K562 (cell line): ENCODE measurements at regions not wholly inside any gene's neighbourhood (a gene's known extent, or its start where the extent isn't known, plus 50 kb on each side); places are given as distances from the start of the nearest gene placed in this dataset.

Source experiments
- ARHGAP35 ChIP-seq: fragments of 450-650 bp; IDR thresholded peaks from 2 replicates; pipeline ENCODE4 v1.6.1; 2018; ENCODE audit not compliant: partially characterized antibody
- CBX2 ChIP-seq: fragments of 200-600 bp; sonication (generic); IDR thresholded peaks from one replicate; pipeline ENCODE4 v1.6.1; 2012; ENCODE audit warnings: mild to moderate bottlenecking, low read length, inconsistent platforms; ENCODE audit not compliant: insufficient read depth, poor library complexity, severe bottlenecking
- CSDE1 ChIP-seq, 2 experiments: fragments of 450-650 bp; IDR thresholded peaks; 2 replicates each; pipeline ENCODE4 v1.6.1; 2016; ENCODE audit warnings: mild to moderate bottlenecking in 1 of 2
- CXXC5 ChIP-seq: fragments of 250-450 bp; sonication (Bioruptor Pico); IDR thresholded peaks from 2 replicates; pipeline ENCODE4 v1.8.0; 2022; ENCODE audit warnings: inconsistent platforms, mild to moderate bottlenecking, moderate library complexity
- ESRRB ChIP-seq: fragments of 250-450 bp; sonication (Bioruptor Pico); IDR thresholded peaks from 2 replicates; pipeline ENCODE4 v1.5.0; 2020; ENCODE audit warnings: mild to moderate bottlenecking, moderate library complexity, borderline replicate concordance
- GATA2 ChIP-seq: sonication (generic); formaldehyde crosslinking; IDR thresholded peaks from 2 replicates; pipeline ENCODE4 v1.4.0; 2020; ENCODE audit warnings: mild to moderate bottlenecking, missing genetic modification reagents
- GATAD2B ChIP-seq: fragments of 450-650 bp; IDR thresholded peaks from 2 replicates; pipeline ENCODE4 v1.6.1; 2017; ENCODE audit warnings: mild to moderate bottlenecking, borderline replicate concordance
- HDAC6 ChIP-seq: IDR thresholded peaks from 2 replicates; pipeline ENCODE4 v1.6.1; 2012; ENCODE audit warnings: low read depth, mild to moderate bottlenecking, control low read depth, inconsistent platforms, low read length, moderate library complexity
- NBN ChIP-seq: fragments of 450-650 bp; IDR thresholded peaks from 2 replicates; pipeline ENCODE4 v1.6.1; 2016; ENCODE audit warnings: low read depth, mild to moderate bottlenecking
- NCOA6 ChIP-seq: fragments of 450-650 bp; IDR thresholded peaks from 2 replicates; pipeline ENCODE4 v1.6.1; 2017; ENCODE audit warnings: mild to moderate bottlenecking
- SRF ChIP-seq, 2 experiments: fragments of 250-450, 450-650 bp in 1 of 2; sonication (Bioruptor Pico) in 1 of 2; sonication (generic) in 1 of 2; formaldehyde crosslinking; IDR thresholded peaks; 2 replicates each; pipeline versions ENCODE4 v1.5.0 to v1.5.1; 2020 to 2022; ENCODE audit warnings: mild to moderate bottlenecking in 1 of 2, missing genetic modification reagents in 1 of 2
- ZNF124 ChIP-seq: sonication (generic); formaldehyde crosslinking; IDR thresholded peaks from 2 replicates; pipeline ENCODE4 v1.8.1; 2022; ENCODE audit warnings: missing genetic modification reagents
- ZNF140 ChIP-seq: fragments of 250-450 bp; sonication (Bioruptor Pico); IDR thresholded peaks from 2 replicates; pipeline ENCODE4 v1.8.0; 2021; ENCODE audit warnings: moderate library complexity, mild to moderate bottlenecking, inconsistent platforms
- ZNF23 ChIP-seq: fragments of 250-450 bp; sonication (Bioruptor Pico); IDR thresholded peaks from 2 replicates; pipeline ENCODE4 v1.4.0; 2020; ENCODE audit warnings: mild to moderate bottlenecking
- ZNF551 ChIP-seq: fragments of 250-450 bp; sonication (Bioruptor Pico); IDR thresholded peaks from 2 replicates; pipeline ENCODE4 v1.5.0; 2021; ENCODE audit warnings: mild to moderate bottlenecking, moderate library complexity
- ZNF76 ChIP-seq: fragments of 250-450 bp; sonication (Bioruptor Pico); IDR thresholded peaks from 2 replicates; pipeline ENCODE4 v1.4.0; 2020; ENCODE audit warnings: mild to moderate bottlenecking, moderate library complexity, borderline replicate concordance
- TF ChIP-seq, protein P1 (sequence below): fragments of 250-450 bp; sonication (Bioruptor Pico); IDR thresholded peaks from 2 replicates; pipeline ENCODE4 v1.5.1; 2021; ENCODE audit warnings: mild to moderate bottlenecking
- TF ChIP-seq, protein P2 (sequence below): fragments of 450-650 bp; IDR thresholded peaks from 2 replicates; pipeline ENCODE4 v1.6.1; 2016; ENCODE audit warnings: mild to moderate bottlenecking
- TF ChIP-seq, protein P3 (sequence below), 3 experiments: fragments of 200-800 bp in 1 of 3; fragments of 250-450 bp in 1 of 3; fragments of 450-650 bp in 1 of 3; sonication (Bioruptor Pico) in 1 of 3; sonication (Bioruptor generic) in 1 of 3; formaldehyde crosslinking in 1 of 3; IDR thresholded peaks; 2 replicates each; pipeline versions ENCODE4 v1.6.1 to v1.8.0; 2016 to 2022; ENCODE audit warnings: mild to moderate bottlenecking in 2 of 3, missing genetic modification characterization in 2 of 3, missing compliant biosample characterization in 1 of 3, moderate library complexity in 1 of 3

DNA sequence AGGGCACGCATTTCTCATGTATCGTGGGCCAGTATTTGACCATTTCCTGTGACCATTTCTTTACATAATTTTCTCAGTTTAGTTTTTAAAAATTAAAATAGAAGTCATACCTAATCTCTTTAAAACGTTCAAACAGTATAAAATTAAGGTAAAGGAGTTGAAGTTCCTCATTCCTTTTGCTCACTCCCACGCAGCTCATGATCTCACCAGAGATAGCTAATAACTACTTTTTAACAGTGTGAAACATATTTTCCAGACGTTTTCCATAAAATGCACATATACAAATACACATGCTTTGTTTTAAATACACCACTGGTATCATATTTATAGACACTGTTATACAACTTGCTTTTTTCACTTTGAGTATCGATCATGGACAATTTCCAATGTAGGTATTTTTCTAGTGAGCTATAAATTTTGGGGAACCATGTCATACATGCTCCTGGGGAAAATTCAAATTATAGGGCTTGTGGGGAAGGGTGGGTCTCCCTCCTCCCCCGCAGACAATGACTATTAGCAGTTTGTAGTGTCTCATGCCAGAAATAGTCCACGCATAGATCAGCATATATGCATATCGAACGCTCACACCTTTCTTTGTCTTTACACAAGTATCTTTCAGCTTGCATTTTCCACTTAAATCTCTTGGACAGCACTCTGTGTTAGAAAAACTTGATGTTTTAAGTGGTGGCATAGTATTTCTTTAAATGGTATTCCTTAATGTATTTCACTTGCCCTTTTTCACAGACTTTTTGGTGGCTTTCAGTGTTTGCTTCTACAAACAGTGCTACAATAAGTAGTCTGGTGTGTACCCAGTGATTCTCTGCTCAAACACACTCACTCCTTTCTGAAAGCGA is 145.5 kb upstream of the ZNF217 start (continued):
- TF ChIP-seq, protein P1, sequence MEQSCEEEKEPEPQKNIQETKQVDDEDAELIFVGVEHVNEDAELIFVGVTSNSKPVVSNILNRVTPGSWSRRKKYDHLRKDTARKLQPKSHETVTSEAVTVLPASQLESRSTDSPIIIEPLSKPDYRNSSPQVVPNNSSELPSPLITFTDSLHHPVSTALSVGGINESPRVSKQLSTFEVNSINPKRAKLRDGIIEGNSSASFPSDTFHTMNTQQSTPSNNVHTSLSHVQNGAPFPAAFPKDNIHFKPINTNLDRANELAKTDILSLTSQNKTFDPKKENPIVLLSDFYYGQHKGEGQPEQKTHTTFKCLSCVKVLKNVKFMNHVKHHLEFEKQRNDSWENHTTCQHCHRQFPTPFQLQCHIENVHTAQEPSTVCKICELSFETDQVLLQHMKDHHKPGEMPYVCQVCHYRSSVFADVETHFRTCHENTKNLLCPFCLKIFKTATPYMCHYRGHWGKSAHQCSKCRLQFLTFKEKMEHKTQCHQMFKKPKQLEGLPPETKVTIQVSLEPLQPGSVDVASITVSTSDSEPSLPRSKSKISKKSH, result no peak
- TF ChIP-seq ZNF551, result no peak
- TF ChIP-seq ARHGAP35, result no peak
- no peak for TF ChIP-seq NCOA6
- TF ChIP-seq, protein P2, sequence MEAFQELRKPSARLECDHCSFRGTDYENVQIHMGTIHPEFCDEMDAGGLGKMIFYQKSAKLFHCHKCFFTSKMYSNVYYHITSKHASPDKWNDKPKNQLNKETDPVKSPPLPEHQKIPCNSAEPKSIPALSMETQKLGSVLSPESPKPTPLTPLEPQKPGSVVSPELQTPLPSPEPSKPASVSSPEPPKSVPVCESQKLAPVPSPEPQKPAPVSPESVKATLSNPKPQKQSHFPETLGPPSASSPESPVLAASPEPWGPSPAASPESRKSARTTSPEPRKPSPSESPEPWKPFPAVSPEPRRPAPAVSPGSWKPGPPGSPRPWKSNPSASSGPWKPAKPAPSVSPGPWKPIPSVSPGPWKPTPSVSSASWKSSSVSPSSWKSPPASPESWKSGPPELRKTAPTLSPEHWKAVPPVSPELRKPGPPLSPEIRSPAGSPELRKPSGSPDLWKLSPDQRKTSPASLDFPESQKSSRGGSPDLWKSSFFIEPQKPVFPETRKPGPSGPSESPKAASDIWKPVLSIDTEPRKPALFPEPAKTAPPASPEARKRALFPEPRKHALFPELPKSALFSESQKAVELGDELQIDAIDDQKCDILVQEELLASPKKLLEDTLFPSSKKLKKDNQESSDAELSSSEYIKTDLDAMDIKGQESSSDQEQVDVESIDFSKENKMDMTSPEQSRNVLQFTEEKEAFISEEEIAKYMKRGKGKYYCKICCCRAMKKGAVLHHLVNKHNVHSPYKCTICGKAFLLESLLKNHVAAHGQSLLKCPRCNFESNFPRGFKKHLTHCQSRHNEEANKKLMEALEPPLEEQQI, result peak; percentile 25; the same call in 1 of the 2 replicates
- no peak for TF ChIP-seq ZNF76 (CRISPR knock-in tag)
- no peak for TF ChIP-seq SRF (CRISPR knock-in tag; IDR thresholded peaks at IDR 0.05)
- TF ChIP-seq GATAD2B, result peak; percentile 71; the same call in 1 of the 2 replicates
- no peak for TF ChIP-seq CBX2
- 0 out of 2 replicates have a peak, but pooled peaks have one; percentile 50 for TF ChIP-seq GATA2
- TF ChIP-seq, protein P3, sequence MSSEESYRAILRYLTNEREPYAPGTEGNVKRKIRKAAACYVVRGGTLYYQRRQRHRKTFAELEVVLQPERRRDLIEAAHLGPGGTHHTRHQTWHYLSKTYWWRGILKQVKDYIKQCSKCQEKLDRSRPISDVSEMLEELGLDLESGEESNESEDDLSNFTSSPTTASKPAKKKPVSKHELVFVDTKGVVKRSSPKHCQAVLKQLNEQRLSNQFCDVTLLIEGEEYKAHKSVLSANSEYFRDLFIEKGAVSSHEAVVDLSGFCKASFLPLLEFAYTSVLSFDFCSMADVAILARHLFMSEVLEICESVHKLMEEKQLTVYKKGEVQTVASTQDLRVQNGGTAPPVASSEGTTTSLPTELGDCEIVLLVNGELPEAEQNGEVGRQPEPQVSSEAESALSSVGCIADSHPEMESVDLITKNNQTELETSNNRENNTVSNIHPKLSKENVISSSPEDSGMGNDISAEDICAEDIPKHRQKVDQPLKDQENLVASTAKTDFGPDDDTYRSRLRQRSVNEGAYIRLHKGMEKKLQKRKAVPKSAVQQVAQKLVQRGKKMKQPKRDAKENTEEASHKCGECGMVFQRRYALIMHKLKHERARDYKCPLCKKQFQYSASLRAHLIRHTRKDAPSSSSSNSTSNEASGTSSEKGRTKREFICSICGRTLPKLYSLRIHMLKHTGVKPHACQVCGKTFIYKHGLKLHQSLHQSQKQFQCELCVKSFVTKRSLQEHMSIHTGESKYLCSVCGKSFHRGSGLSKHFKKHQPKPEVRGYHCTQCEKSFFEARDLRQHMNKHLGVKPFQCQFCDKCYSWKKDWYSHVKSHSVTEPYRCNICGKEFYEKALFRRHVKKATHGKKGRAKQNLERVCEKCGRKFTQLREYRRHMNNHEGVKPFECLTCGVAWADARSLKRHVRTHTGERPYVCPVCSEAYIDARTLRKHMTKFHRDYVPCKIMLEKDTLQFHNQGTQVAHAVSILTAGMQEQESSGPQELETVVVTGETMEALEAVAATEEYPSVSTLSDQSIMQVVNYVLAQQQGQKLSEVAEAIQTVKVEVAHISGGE (CRISPR knock-in tag; IDR thresholded peaks at IDR 0.05), result peak in 1 of 3 experiments; percentile 53; a peak in 2 of 6 replicates
- TF ChIP-seq CSDE1 (IDR thresholded peaks at IDR 0.05), result no peak
- TF ChIP-seq ESRRB, result no peak
- TF ChIP-seq ZNF23 (CRISPR knock-in tag), result no peak
- TF ChIP-seq ZNF124 (CRISPR knock-in tag), result no peak
- no peak for TF ChIP-seq CXXC5 (CRISPR knock-in tag)
- TF ChIP-seq HDAC6, result no peak
- TF ChIP-seq ZNF140 (CRISPR knock-in tag), result no peak
- no peak for TF ChIP-seq NBN
